GM19397 (cell line): ENCODE measurements at regions not wholly inside any gene's neighbourhood (a gene's known extent, or its start where the extent isn't known, plus 50 kb on each side); places are given as distances from the start of the nearest gene placed in this dataset.
"Not testable (repeated sequence)": the region's sequence is repeated elsewhere in the genome, so short reads cannot be mapped to it uniquely, and the experiment has no call there.

ENCODE experiments used
- ATAC-seq: cut with Tn5 transposase; IDR thresholded peaks from one replicate; pipeline ENCODE4 v1.9.1; 2021; ENCODE audit warnings: mild to moderate bottlenecking, moderate library complexity; ENCODE audit not compliant: unreplicated experiment

DNA sequence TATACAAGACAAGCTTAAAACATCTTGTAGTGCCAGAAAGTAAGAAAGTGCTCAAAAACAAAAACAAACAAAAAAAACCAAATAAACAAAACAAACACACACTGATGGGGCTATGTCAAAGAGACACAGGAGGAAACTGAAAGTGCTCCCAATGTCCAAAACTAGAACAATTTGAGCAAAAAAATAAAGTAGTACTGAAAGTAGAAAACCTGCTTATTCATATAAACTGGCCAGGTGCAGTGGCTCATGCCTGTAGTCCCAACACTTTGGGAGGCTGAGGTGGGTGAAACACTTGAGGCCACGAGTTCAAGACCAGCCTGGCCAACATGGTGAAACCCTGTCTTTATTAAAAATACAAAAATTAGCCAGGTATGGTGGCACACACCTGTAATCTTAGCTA is 129.9 kb downstream of the GLUL start:
- ATAC-seq = no peak

DNA sequence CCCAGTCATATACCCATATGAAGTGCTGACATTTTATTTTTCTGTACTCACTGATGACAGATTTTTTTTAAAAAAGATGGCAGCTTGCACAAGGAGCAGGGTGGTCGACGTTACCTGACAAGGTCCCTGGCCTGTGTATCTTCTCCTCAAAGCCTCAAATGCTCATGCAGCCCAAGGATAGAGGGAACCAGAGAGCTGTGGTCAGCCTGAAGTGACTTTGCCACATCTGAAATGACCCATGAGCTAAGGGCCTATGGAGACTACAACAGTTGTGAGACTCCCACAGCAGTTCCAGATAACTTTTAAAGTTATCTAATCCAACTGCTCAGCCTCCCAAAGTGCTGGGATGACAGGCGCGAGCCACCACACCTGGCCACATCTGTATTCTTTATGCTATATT is 131.1 kb downstream of the GLUL start:
- no peak for ATAC-seq

GRCh38 chr1:182259968-182260367 is 131.6 kb downstream of the GLUL start:
- no peak for ATAC-seq

DNA sequence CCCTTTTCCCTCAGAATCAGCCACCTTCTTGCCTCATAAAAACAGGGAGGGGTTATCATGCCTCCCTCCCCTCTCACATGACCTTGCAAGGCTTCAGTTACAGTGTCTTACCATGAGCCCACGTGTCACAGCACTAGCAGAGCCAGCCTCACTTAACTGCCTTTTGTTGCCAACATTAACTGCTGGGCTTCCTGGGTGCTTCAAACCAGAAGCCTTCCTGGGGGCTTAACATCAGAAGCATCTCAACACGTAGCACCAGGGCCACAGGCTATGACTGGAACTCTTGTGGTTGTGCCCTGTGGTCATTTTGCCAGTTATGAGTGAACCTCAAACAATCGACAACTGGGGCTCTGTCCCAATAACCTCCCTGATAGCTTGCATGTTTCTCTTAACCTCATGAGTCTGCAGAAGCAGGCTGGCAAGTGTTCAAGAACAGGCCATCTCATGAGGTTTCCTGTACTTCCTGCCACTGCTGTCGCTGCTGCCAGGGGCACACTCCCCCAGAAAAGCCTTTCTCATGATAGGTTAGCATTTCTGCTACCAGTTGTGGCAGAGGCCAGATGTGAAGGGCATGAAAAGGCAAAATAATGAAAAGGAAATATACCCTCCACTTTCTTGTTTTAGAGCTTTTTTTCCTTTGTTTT is 132.2 kb downstream of the GLUL start:
- peak; percentile 57 for ATAC-seq

- ATAC-seq = no peak
Observed at GRCh38 chr1:182257369-182258063, 134.1 kb downstream of the GLUL start.

DNA sequence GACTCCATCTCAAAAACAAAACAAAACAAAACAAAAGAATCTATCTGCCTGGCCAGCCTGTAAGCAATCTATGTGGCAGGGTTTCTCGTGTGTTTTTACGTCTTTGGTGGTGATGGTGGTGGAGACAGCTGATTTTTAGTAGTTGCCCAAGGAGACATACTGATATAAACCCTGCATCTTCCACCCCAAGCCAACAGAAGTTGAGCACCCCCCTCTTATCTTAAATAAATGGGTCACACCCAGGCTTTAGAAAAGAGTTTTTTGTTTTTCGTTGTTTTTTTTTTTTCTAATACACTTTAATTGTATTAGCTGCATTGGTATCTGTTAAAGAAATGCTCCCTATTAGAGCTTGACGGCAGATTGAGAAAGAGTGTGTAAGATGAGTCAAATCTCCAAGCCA is 134.7 kb downstream of the GLUL start:
- ATAC-seq = no peak

DNA sequence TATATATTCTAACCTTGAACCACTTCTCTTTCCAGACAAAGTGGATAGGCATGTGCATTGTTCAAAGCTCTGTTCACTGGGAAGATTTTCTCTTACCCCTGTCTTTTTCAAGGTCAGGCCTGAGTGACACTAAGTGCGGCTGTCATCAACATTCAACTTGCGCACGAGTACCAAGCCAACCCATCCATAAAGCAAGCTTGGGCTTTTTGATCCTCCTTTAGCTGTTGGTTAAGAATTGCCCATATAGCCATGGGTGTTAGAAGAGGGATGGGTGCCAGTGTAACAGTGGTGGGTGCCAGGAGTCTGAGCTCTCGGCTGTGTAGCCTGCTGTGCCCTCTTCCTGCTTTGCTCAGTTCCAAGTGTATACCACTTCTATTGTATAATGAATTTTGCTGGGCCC is 136.1 kb downstream of the GLUL start:
- ATAC-seq = no peak

DNA sequence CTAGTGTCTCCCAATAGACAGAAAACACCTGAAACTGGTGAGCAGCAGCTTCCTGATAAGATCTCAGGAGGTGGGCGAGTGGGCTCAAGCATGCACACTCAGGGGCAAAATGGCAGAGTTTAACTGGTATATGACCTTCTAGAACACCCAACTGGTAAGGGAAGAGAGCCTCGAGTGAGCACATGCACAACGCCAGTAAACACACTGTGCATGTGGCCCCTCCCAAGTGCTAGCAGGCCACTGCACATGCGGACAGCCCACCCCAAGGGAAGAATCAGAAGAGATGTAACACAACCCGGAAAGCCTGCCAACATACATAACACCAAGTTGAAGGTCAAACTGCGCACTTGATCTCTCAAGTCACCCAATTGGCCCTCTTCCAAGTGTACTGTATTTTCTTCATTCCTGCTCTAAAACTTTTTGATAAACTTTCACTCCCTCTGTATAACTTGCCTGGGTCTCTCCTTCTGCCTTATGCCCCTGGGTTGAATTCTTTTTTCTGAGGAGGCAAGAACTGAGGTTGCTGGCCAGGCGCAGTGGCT is 138.2 kb downstream of the GLUL start:
- ATAC-seq = no peak

GRCh38 chr1:182251561-182251960 is 140.0 kb downstream of the GLUL start:
- no peak for ATAC-seq

GRCh38 chr1:182249201-182249676 is 142.4 kb downstream of the GLUL start:
- peak; percentile 58 for ATAC-seq

DNA sequence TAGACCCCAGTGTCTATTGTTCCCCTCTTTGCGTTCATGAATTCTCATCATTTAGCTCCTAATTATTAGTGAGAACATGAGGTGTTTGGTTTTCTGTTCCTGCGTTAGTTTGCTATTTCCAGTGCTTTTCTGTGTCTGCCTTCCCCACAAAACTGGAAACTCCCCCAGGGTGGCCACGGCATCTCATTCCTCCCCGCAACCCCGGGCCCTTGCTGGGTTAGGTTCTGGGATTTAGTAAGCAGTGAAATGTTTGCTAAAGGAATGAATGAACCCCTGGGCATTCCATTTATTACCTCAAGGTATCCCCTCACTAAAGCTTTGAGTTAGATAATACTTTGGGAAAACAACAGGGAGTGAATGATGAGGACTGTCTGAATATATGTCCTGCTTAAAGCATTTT is 142.9 kb downstream of the GLUL start:
- peak; percentile 39 for ATAC-seq

DNA sequence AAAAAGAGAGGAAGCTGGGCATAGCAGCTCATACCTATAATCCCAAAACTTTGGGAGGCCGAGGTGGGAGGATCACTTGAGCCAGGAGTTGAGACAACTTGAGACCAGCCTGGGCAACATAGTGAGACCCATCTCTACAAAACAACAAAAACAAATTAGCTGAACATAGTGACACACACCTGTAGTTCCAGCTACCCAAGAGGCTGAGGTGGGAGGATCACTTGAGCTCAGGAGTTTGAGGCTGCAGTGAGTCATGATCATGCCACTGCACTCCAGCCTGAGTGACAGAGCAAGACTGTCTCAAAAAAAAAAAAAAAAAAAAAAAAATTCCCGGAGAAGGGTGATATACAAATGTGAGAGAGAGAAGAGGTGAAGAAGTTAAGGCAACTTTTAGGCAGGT is 143.8 kb downstream of the GLUL start:
- ATAC-seq = not testable (repeated sequence)

GRCh38 chr1:182246783-182247182 is 144.8 kb downstream of the GLUL start:
- no peak for ATAC-seq

DNA sequence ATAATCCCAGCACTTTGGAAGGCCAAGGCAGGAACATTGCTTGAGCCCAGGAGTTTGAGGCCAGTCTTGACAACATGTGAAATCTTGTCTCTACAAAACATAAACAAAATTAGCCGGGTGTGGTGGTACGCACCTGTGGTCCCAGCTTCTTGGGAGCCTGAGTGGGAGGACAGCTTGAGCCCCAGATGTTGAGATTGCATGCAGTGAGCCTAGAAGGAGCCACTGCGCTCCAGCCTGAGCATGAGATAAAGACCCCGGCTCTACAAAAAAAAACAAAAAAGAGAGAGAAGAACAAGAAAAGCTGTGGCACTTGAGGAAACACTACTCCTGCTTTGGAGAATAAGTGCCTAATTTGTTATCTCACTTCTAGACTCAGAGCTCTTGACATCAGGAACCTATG is 146.6 kb downstream of the GLUL start:
- ATAC-seq = no peak

DNA sequence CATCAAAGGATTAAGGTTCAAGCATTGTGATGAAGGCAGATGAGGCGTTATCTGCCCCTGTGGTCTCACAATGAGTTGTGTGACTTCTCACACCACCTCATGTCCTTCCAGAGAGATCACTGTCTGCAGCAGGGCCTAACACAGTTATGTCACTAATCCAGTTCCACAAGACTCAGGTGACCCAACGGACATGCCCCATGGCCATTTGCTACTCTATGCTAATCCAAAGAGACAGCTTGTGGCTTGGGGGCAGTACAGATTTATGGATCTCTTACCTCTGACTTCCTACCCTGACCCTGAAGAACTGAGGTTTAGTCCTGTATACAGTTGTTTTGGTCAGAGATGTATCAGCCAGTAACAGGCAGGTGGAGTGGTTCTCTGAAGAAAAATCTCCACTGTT is 147.1 kb downstream of the GLUL start:
- no peak for ATAC-seq

DNA sequence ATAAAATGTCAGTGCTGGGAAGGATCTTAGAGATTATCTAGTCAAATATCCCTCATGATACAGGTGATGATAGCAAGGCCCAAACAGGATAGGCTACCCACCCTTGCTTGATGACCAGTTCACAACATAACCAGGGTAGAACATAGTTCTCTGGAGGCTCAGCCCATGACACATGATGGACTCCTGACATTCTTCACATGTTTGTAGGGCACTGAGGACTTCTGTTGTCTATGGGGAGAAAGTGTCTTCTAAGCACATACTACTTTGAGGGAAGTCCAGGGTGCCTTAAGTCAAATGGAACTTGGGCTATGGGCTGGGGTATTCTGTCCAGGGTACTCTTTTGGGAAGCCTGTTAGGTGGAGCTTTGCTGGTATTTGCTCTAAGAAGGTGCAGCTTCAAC is 148.9 kb downstream of the GLUL start:
- no peak for ATAC-seq

DNA sequence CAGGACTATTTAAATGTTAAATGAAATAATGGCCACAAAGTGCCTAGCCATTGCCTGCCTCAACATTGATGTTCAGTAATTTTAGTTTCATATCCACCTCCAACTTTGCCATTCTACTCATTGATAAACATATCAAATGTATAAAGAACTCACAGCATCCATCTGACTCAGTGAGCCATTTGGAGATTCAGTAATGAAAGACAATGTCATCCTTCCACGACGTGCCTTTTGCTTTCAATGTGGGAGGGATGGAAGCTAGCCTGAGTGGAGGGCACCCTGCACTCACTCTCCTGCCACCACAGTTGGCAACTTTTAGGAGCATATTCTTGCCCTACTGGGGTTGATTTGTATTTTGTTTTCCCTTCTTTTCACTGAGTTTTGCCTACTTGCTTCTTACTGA is 151.5 kb downstream of the GLUL start:
- ATAC-seq = no peak

DNA sequence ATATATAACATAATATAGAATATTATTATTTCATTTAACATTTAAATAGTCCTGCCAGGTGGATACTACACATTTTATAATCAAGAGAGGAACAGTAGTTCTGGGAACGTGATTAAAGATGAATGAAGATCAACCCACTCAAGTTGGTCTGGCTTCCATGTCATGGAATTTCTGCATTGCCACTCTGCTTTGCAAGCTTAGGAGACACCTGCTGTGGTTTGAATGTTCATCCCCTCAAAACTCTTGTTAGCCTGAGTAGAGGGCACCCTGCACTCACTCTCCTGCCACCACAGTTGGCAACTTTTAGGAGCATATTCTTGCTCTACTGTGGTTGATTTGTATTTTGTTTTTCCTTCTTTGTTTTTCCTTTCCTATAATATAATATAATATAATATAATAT is 153.2 kb downstream of the GLUL start:
- no peak for ATAC-seq

DNA sequence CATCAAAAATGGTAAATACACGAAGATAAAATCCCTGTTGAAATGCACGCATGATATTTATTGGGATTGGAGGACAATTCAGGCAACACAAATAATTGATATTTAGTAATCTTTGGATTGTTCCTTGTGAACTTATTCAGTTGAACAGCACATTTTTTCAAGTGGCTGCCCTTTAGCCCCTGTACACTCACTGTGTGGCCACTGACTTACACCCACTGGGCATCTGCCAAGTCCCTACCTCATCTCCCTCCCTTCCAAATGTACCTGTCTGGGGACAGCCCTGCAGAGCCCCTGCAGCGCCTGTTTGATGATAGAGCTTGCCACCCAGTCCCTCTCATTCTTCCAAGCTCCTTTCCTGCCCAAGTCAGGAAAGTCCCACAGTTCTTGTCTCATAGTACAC is 154.3 kb downstream of the GLUL start:
- ATAC-seq = no peak

DNA sequence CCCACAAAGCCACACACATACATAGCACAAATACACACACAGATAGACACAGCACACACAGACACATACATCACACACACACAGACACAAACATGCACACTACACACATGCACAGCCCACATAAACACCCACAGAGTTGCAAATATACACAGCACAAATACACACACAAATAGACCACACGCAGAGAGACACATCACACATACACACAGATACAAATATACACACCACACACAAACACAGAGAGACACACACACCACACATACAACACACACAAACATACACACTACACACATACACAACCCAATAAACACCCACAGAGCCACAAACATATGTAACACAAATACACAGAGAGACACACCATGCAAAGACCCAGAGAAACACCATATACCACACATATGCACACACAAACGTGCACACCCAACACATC is 154.9 kb downstream of the GLUL start:
- no peak for ATAC-seq

DNA sequence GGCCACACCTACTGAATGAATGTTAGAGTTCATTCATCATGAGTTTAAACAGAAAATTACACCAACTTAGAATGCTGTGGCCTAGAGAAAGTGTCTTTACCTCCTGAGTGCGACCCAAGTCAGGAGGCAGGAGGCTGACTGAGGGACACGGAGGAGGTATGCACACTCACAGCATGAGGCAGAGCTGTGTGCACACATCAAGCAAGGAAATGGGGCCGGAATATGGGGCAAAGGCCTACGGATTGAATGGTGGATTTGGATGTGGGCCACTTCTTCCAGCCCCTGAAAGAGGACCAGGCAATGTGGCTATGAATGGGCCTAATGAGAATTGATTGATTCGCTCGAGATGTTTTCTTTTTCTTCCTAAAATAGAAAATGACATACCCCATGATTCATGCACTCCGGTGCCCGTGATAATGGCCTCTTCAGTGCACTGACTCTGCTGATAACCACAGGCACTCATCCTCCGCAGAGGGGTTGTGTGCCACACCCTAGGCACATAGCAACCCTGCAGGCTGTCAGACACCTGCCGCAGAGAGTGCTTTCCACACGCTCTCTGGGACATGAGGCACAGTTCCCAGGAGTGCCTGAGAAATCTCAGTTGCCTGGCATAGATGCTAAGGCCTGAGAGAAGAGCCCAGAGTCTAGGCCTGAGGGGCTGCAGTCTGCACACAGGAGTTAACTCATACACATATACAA is 155.5 kb downstream of the GLUL start:
- ATAC-seq = no peak

GRCh38 chr1:182235604-182235951 is 156.0 kb downstream of the GLUL start:
- ATAC-seq = no peak
